ENCODE measurements at regions not wholly inside any gene's neighbourhood (a gene's known extent, or its start where the extent isn't known, plus 50 kb on each side); places are given as distances from the start of the nearest gene placed in this dataset.

- DNase-seq (ENCODE audit: low read depth), result no peak
- TF ChIP-seq, protein P1, sequence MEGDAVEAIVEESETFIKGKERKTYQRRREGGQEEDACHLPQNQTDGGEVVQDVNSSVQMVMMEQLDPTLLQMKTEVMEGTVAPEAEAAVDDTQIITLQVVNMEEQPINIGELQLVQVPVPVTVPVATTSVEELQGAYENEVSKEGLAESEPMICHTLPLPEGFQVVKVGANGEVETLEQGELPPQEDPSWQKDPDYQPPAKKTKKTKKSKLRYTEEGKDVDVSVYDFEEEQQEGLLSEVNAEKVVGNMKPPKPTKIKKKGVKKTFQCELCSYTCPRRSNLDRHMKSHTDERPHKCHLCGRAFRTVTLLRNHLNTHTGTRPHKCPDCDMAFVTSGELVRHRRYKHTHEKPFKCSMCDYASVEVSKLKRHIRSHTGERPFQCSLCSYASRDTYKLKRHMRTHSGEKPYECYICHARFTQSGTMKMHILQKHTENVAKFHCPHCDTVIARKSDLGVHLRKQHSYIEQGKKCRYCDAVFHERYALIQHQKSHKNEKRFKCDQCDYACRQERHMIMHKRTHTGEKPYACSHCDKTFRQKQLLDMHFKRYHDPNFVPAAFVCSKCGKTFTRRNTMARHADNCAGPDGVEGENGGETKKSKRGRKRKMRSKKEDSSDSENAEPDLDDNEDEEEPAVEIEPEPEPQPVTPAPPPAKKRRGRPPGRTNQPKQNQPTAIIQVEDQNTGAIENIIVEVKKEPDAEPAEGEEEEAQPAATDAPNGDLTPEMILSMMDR (IDR thresholded peaks at IDR 0.05; ENCODE audit: insufficient read depth, low read depth, low read length, missing control alignments), result no peak
- H3K4me3 ChIP-seq (ENCODE audit: low read length), result no peak overlapping the region
Measured at GRCh38 chr3:166809520-166809919, 570.6 kb downstream of the ZBBX start.

DNA sequence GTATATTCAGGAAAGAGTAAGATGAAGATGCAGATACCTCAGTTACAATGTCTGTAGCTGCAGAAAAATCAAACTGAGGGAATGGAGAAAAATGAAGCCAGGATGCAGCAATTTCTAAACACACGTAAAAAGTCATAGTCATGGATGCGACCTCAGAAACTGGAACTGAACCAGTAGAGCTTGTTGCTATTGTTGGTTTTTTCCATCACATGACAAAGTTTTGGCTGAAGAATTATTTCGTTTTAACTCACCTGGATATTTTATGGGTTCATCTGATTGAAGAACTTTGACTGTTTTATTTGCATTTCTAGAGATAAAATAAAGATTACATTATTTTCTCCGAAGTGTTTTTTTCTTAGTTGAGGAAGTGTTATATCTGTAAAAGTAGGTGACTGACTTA is 591.2 kb downstream of the ZBBX start:
- no peak for DNase-seq (ENCODE audit: low read depth)
- H3K4me3 ChIP-seq (ENCODE audit: low read length), result no peak overlapping the region
- TF ChIP-seq, protein P1 (IDR thresholded peaks at IDR 0.05; ENCODE audit: insufficient read depth, low read depth, low read length, missing control alignments), result no peak

- H3K4me3 ChIP-seq (ENCODE audit: low read length), result no peak overlapping the region
- TF ChIP-seq, protein P1 (IDR thresholded peaks at IDR 0.05; ENCODE audit: insufficient read depth, low read depth, low read length, missing control alignments), result no peak
- peak; percentile 57 for DNase-seq (ENCODE audit: low read depth)
Measured at GRCh38 chr3:166785876-166786275, 594.2 kb downstream of the ZBBX start.

- no peak overlapping the region for H3K4me3 ChIP-seq (ENCODE audit: low read length)
- no peak for DNase-seq (ENCODE audit: low read depth)
- TF ChIP-seq, protein P1 (IDR thresholded peaks at IDR 0.05; ENCODE audit: insufficient read depth, low read depth, low read length, missing control alignments), result no peak
Measured at GRCh38 chr3:166783206-166783605, 596.9 kb downstream of the ZBBX start.

DNA sequence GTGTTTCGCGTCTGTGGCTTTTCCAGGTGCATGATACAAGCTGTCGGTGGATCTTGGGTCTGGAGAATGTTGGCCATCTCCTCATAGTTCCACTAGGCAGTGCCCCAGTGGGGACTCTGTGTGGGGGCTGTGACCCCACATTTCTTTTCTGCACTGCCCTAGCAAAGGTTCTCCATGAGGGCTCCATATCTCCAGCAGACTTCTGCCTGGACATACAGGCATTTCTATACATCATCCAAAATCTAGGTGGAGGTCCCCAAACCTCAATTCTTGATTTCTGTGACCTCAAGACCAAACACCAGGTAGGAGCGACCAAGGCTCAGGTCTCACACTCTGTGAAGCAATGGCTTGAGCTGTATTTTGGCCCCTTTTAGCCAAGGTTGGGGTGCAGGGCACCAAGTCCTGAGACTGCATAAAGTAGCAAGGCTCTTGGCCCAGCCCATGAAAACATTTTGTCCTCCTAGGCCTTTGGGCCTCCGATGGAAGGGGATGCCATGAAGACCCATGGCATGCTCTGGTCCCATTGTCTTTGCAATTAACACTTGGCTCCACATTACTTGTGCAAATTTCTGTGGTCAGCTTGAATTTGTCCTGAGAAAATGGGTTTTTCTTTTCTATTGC is 615.3 kb downstream of the ZBBX start:
- no peak for DNase-seq (ENCODE audit: low read depth)
- H3K4me3 ChIP-seq (ENCODE audit: low read length), result no peak overlapping the region
- TF ChIP-seq, protein P1 (IDR thresholded peaks at IDR 0.05; ENCODE audit: insufficient read depth, low read depth, low read length, missing control alignments), result no peak

GRCh38 chr3:166759736-166760513 is 620.2 kb downstream of the ZBBX start:
- no peak overlapping the region for H3K4me3 ChIP-seq (ENCODE audit: low read length)
- TF ChIP-seq, protein P1 (IDR thresholded peaks at IDR 0.05; ENCODE audit: insufficient read depth, low read depth, low read length, missing control alignments), result no peak
- DNase-seq (ENCODE audit: low read depth), result no peak

Measured in epithelial cell of esophagus (primary cell).